K562 (cell line): ENCODE measurements at regions not wholly inside any gene's neighbourhood (a gene's known extent, or its start where the extent isn't known, plus 50 kb on each side); places are given as distances from the start of the nearest gene placed in this dataset.

Experiments used
- ATAC-seq: fragments of 200-7000 bp; cut with Tn5 transposase; 3 replicates; pipeline ENCODE4 v1.9.1; 2020; ENCODE audit warnings: moderate library complexity
- BruUV-seq: library from RNA; stranded (reverse); fragments of 400-500 nt; replicated peaks from 2 replicates; lab custom pipeline; 2021; lab: Mats Ljungman, UMichigan
- CTCF ChIA-PET: fragments of 300-600 bp; formaldehyde crosslinking; extraction: SDS; loops from one replicate; lab custom pipeline; 2021; ENCODE audit warnings: low intra/inter-chr PET ratio; lab: Yijun Ruan, JAX
- POLR2A ChIA-PET: fragments of 300-600, 350-650 bp; sonication (Branson Sonifier 250); formaldehyde crosslinking; extraction: SDS; loops from one replicate; lab custom pipeline; 2021; ENCODE audit warnings: antibody characterized with exemption, inconsistent platforms; lab: Yijun Ruan, JAX
- DNase-seq, 4 experiments: peaks; one replicate each; pipeline versions ENCODE4 v3.0.0 to v3.0.0-alpha.2; 2011 to 2018; ENCODE audit warnings: low spot score in 3 of 4, mixed read lengths in 3 of 4; ENCODE audit errors: extremely low read depth in 1 of 4
- FAIRE-seq: peaks from 2 replicates; lab custom pipeline; 2011; peaks lifted over from hg19 to GRCh38; lab: Jason Lieb, UNC
- H2AFZ ChIP-seq: 2 replicates; pipeline ENCODE4 v1.6.0; 2011; ENCODE audit warnings: low read depth, low read length, control low read depth, inconsistent platforms
- H3K27ac ChIP-seq: fragments of 200-600 bp; 3 replicates; pipeline ENCODE4 v1.8.0; 2011; ENCODE audit warnings: low read depth, mild to moderate bottlenecking, control low read depth, inconsistent platforms, low read length, moderate library complexity, mixed read lengths; ENCODE audit errors: extremely low read depth
- H3K27me3 ChIP-seq, 2 experiments: fragments of 300-600 bp in 1 of 2; 2 replicates in 1 of 2; 3 replicates in 1 of 2; pipeline versions ENCODE4 v1.6.0 to v1.8.0; 2011; ENCODE audit warnings: inconsistent platforms in 2 of 2, low read length in 2 of 2, mild to moderate bottlenecking in 1 of 2, mixed read lengths in 1 of 2, moderate library complexity in 1 of 2; ENCODE audit not compliant: control insufficient read depth in 2 of 2, insufficient read depth in 2 of 2
- H3K36me3 ChIP-seq: fragments of 300-600 bp; 3 replicates; pipeline ENCODE4 v1.8.0; 2011; ENCODE audit warnings: mild to moderate bottlenecking, low read length, inconsistent platforms; ENCODE audit not compliant: control insufficient read depth, insufficient read depth
- H3K4me1 ChIP-seq, 2 experiments: fragments of 200-600 bp in 1 of 2; replicated peaks in 1 of 2; 2 replicates in 1 of 2; 3 replicates in 1 of 2; pipeline versions ENCODE4 v1.5.1 to v1.8.0; 2011; ENCODE audit warnings: inconsistent platforms in 2 of 2, low read length in 2 of 2, mild to moderate bottlenecking in 1 of 2, mixed read lengths in 1 of 2, moderate library complexity in 1 of 2; ENCODE audit not compliant: control insufficient read depth in 2 of 2, insufficient read depth in 2 of 2
- H3K4me2 ChIP-seq: 2 replicates; pipeline ENCODE4 v1.6.1; 2011; ENCODE audit warnings: low read length, control low read depth, inconsistent platforms, mixed read lengths; ENCODE audit not compliant: insufficient read depth
- H3K4me3 ChIP-seq: fragments of 200-600 bp; sonication (generic), shearing (Covaris generic); 2 replicates; pipeline ENCODE4 v1.5.1; 2016; ENCODE audit warnings: control low read depth, inconsistent platforms
- H3K79me2 ChIP-seq: fragments of 200-600 bp; 3 replicates; pipeline ENCODE4 v1.8.0; 2011; ENCODE audit warnings: low read length, inconsistent platforms; ENCODE audit not compliant: control insufficient read depth, insufficient read depth
- H3K9ac ChIP-seq, 2 experiments: 2 replicates each; pipeline versions ENCODE4 v1.6.0 to v1.6.1; 2011; ENCODE audit warnings: low read depth in 2 of 2, low read length in 2 of 2, control low read depth in 1 of 2, inconsistent platforms in 1 of 2, mild to moderate bottlenecking in 1 of 2, mixed read lengths in 1 of 2; ENCODE audit not compliant: insufficient read depth in 1 of 2
- H3K9me1 ChIP-seq: one replicate; pipeline ENCODE4 v1.6.0; 2011; ENCODE audit warnings: inconsistent platforms, mild to moderate bottlenecking, low read length, moderate library complexity; ENCODE audit not compliant: control insufficient read depth, insufficient read depth
- H3K9me3 ChIP-seq: replicated peaks from 2 replicates; pipeline ENCODE4 v1.5.1; 2011; ENCODE audit warnings: low read depth, low read length, inconsistent platforms; ENCODE audit not compliant: control insufficient read depth, insufficient read depth
- H4K20me1 ChIP-seq: replicated peaks from 2 replicates; pipeline ENCODE4 v1.6.1; 2011; ENCODE audit warnings: low read length, inconsistent platforms, mixed read lengths; ENCODE audit not compliant: control insufficient read depth, insufficient read depth
- CREB3 ChIP-seq: fragments of 450-650 bp; conservative IDR thresholded peaks from 2 replicates; pipeline ENCODE4 v1.6.1; 2016; ENCODE audit warnings: missing genetic modification characterization, low read depth, mild to moderate bottlenecking, missing compliant biosample characterization, moderate library complexity
- EP400 ChIP-seq: fragments of 450-650 bp; IDR thresholded peaks from 2 replicates; pipeline ENCODE4 v1.6.1; 2017; ENCODE audit warnings: antibody characterized with exemption, mild to moderate bottlenecking, moderate library complexity
- GABPA ChIP-seq: fragments of 200-800 bp; sonication (Bioruptor generic); conservative IDR thresholded peaks from 2 replicates; pipeline ENCODE4 v1.6.1; 2016; ENCODE audit warnings: low read depth, missing genetic modification characterization, missing compliant biosample characterization
- JUN ChIP-seq, 2 experiments: sonication (generic) in 1 of 2; formaldehyde crosslinking in 1 of 2; IDR thresholded peaks; 2 replicates each; pipeline versions ENCODE4 v1.6.1 to v1.8.0; 2012 to 2022; ENCODE audit warnings: borderline replicate concordance in 2 of 2, mild to moderate bottlenecking in 2 of 2, improper control_type of control experiment in 1 of 2, low read depth in 1 of 2, low read length in 1 of 2, missing genetic modification reagents in 1 of 2
- MTA1 ChIP-seq: fragments of 450-650 bp; IDR thresholded peaks from 2 replicates; pipeline ENCODE4 v1.6.1; 2017; ENCODE audit warnings: borderline replicate concordance
- MXI1 ChIP-seq: IDR thresholded peaks from 2 replicates; pipeline ENCODE4 v1.6.1; 2011; ENCODE audit warnings: low read depth, mild to moderate bottlenecking, improper control_type of control experiment, low read length
- POLR2A ChIP-seq: fragments of 450-650 bp; conservative IDR thresholded peaks from 2 replicates; pipeline ENCODE4 v1.6.1; 2016
- POLR2AphosphoS5 ChIP-seq: IDR thresholded peaks from 2 replicates; pipeline ENCODE4 v1.6.1; 2011; ENCODE audit warnings: mild to moderate bottlenecking, low read depth, low read length, moderate library complexity; ENCODE audit not compliant: control insufficient read depth, insufficient read depth
- SAFB2 ChIP-seq: fragments of 200-400 bp; formaldehyde crosslinking; IDR thresholded peaks from 2 replicates; pipeline ENCODE4 v1.6.1; 2018; ENCODE audit warnings: borderline replicate concordance, low read length, low read depth, moderate library complexity; ENCODE audit not compliant: severe bottlenecking
- SMARCA4 ChIP-seq: fragments of 450-650 bp; IDR thresholded peaks from 2 replicates; pipeline ENCODE4 v1.6.1; 2016
- TBP ChIP-seq: optimal IDR thresholded peaks from 2 replicates; pipeline ENCODE3; 2011; ENCODE audit warnings: low read depth, low read length, improper control_type of control experiment
- ZBTB40 ChIP-seq, 2 experiments: fragments of 450-650 bp in 1 of 2; sonication (generic) in 1 of 2; formaldehyde crosslinking in 1 of 2; IDR thresholded peaks; 2 replicates each; pipeline versions ENCODE4 v1.7.1 to v1.9.0; 2016 to 2022; ENCODE audit warnings: inconsistent platforms in 1 of 2, mild to moderate bottlenecking in 1 of 2, missing genetic modification reagents in 1 of 2
- ZNF134 ChIP-seq: fragments of 250-450 bp; sonication (Bioruptor Pico); conservative IDR thresholded peaks from 2 replicates; pipeline ENCODE4 v1.4.0; 2020
- WGBS: fragments of 100-300 bp; shearing (Covaris generic); methylation state at CpG from one replicate; pipeline ENCODE4 v1.1.6; 2016; ENCODE audit warnings: low coverage, mixed read lengths; ENCODE audit not compliant: insufficient coverage; ENCODE audit errors: missing lambda C conversion rate; 5-methylcytosine and 5-hydroxymethylcytosine counted together
- in situ Hi-C: fragments of 300-500 bp; cut with MboI; formaldehyde crosslinking; loops from 4 replicates; pipeline ENCODE4 v1.15.0; 2018; ENCODE audit warnings: inconsistent platforms, mixed read lengths
- intact Hi-C: fragments of 100-400 bp; cut with micrococcal nuclease; formaldehyde crosslinking; loops from 2 replicates; pipeline ENCODE4 v1.14.2; 2022

- 4% methylated on average over 2 of the region's 2 CpGs for WGBS
- in situ Hi-C loops: no loop called here
- Histone ChIP-seq H3K36me3 (no peaks in the 10 kb centered on the region), H3K9ac (no peak overlapping the region), H3K4me1 (no peaks in the 10 kb centered on the region), H2AFZ (no peak overlapping the region), H4K20me1 (no peaks in the 10 kb centered on the region), H3K27ac (no peak overlapping the region), H3K4me3 (no peak overlapping the region), H3K79me2 (no peaks in the 10 kb centered on the region), H3K4me2 (no peak overlapping the region), H3K27me3 (no peaks in the 10 kb centered on the region), H3K9me1 (no peaks in the 10 kb centered on the region), H3K9me3 (no peaks in the 10 kb centered on the region)
- ATAC-seq (no peak), DNase-seq (no peak), FAIRE-seq (no peak)
- POLR2A ChIA-PET: interaction anchor here (0.6 kb wide), 1 partner anchor 9 kb away, joined by 3 read pairs; no protein-coding TSS in a partner anchor
- TF ChIP-seq SMARCA4 (no peak), GABPA (tag) (no peak), ZBTB40 (IDR thresholded peaks at IDR 0.05) (no peak), ZBTB40 (CRISPR knock-in tag; IDR thresholded peaks at IDR 0.05) (no peak), POLR2A (no peak), MXI1 (no peak), TBP (no peak), JUN (IDR thresholded peaks at IDR 0.05; ENCODE audit: borderline replicate concordance, low read depth, low read length) (no peak), JUN (CRISPR knock-in tag; IDR thresholded peaks at IDR 0.05; ENCODE audit: borderline replicate concordance) (no peak), EP400 (no peak), ZNF134 (no peak), POLR2AphosphoS5 (no peak), CREB3 (no peak), MTA1 (no peak), SAFB2 (no peak)
- intact Hi-C loops: no loop called here
- CTCF ChIA-PET: no interaction called here
- BruUV-seq: no TSS peak
Observed at GRCh38 chr21:22351076-22351475, 1352.9 kb downstream of the NCAM2 start.
